ENCODE measurements at regions not wholly inside any gene's neighbourhood (a gene's known extent, or its start where the extent isn't known, plus 50 kb on each side); places are given as distances from the start of the nearest gene placed in this dataset. TPM values are rescaled to one million over a fixed set of nuclear protein-coding genes. Genes with fewer than 3 reads are reported as not detected.

GRCh38 chr18:78928076-78928475, 51.5 kb upstream of the SALL3 start:
- H3K4me3 ChIP-seq (replicated peaks in 1 of 3; ENCODE audit: low read depth in 2 of 3, low read length in 3 of 3) = no peak overlapping the region
- H3K36me3 ChIP-seq (replicated peaks in 1 of 2; ENCODE audit: control insufficient read depth in 1 of 2, insufficient read depth in 2 of 2, low read length in 2 of 2) = no peaks in the 10 kb centered on the region
- peaks cover 0 to 14% (median 9%) of the 10 kb centered on the region in 7 donors for H3K9me3 Mint-ChIP-seq
- no peak overlapping the region for H3K27ac Mint-ChIP-seq
- H3K4me1 ChIP-seq (ENCODE audit: control insufficient read depth in 1 of 2, insufficient read depth in 2 of 2, low read length in 2 of 2) = no peaks in the 10 kb centered on the region
- H3K79me2 ChIP-seq (ENCODE audit: insufficient read depth, low read length) = no peaks in the 10 kb centered on the region
- no peak for DNase-seq
- H3K4me2 ChIP-seq (replicated peaks; ENCODE audit: extremely low read depth, low read length, poor library complexity, severe bottlenecking) = no peak overlapping the region
- intact Hi-C loops (cut with micrococcal nuclease) = no loop called here
- no peaks in the 10 kb centered on the region for H3K36me3 Mint-ChIP-seq
- no peak overlapping the region for H3K27ac ChIP-seq (ENCODE audit: low read depth in 1 of 2, low read length in 2 of 2)
- no peaks in the 10 kb centered on the region for H3K4me1 Mint-ChIP-seq
- TF ChIP-seq, protein P1, sequence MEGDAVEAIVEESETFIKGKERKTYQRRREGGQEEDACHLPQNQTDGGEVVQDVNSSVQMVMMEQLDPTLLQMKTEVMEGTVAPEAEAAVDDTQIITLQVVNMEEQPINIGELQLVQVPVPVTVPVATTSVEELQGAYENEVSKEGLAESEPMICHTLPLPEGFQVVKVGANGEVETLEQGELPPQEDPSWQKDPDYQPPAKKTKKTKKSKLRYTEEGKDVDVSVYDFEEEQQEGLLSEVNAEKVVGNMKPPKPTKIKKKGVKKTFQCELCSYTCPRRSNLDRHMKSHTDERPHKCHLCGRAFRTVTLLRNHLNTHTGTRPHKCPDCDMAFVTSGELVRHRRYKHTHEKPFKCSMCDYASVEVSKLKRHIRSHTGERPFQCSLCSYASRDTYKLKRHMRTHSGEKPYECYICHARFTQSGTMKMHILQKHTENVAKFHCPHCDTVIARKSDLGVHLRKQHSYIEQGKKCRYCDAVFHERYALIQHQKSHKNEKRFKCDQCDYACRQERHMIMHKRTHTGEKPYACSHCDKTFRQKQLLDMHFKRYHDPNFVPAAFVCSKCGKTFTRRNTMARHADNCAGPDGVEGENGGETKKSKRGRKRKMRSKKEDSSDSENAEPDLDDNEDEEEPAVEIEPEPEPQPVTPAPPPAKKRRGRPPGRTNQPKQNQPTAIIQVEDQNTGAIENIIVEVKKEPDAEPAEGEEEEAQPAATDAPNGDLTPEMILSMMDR (IDR thresholded peaks at IDR 0.05) = no peak
- peaks cover 0 to 12% of the 10 kb centered on the region in 2 donors for H3K9me3 ChIP-seq (replicated peaks in 1 of 2; ENCODE audit: control insufficient read depth in 1 of 2, insufficient read depth in 1 of 2, low read length in 2 of 2)
- H3K27me3 ChIP-seq (ENCODE audit: control insufficient read depth in 2 of 2, insufficient read depth in 2 of 2, low read length in 2 of 2) = no peaks in the 10 kb centered on the region
- H3K4me3 Mint-ChIP-seq = no peak overlapping the region
- no peak overlapping the region for H3K9ac ChIP-seq (ENCODE audit: insufficient read depth, low read length, poor library complexity, severe bottlenecking)
- H2AFZ ChIP-seq (ENCODE audit: insufficient read depth, low read depth, low read length, poor library complexity, severe bottlenecking) = no peak overlapping the region
- H4K20me1 ChIP-seq (ENCODE audit: insufficient read depth, low read length) = no peaks in the 10 kb centered on the region
- peaks cover 0 to 4% (median 1%) of the 10 kb centered on the region in 3 donors for H3K27me3 Mint-ChIP-seq (ENCODE audit: low read depth in 3 of 3)
- 95% methylated on average over 14 of the region's 16 CpGs for WGBS (ENCODE audit: insufficient coverage)

GRCh38 chr18:78929516-78929915, 50.1 kb upstream of the SALL3 start:
- H3K27ac Mint-ChIP-seq = no peak overlapping the region
- Histone ChIP-seq H3K9ac (ENCODE audit: insufficient read depth, low read length, poor library complexity, severe bottlenecking) (no peak overlapping the region), H4K20me1 (ENCODE audit: insufficient read depth, low read length) (no peaks in the 10 kb centered on the region), H3K27me3 (ENCODE audit: control insufficient read depth in 2 of 2, insufficient read depth in 2 of 2, low read length in 2 of 2) (no peaks in the 10 kb centered on the region), H2AFZ (ENCODE audit: insufficient read depth, low read depth, low read length, poor library complexity, severe bottlenecking) (no peak overlapping the region), H3K36me3 (replicated peaks in 1 of 2; ENCODE audit: control insufficient read depth in 1 of 2, insufficient read depth in 2 of 2, low read length in 2 of 2) (no peaks in the 10 kb centered on the region), H3K79me2 (ENCODE audit: insufficient read depth, low read length) (no peaks in the 10 kb centered on the region), H3K9me3 (replicated peaks in 1 of 2; ENCODE audit: control insufficient read depth in 1 of 2, insufficient read depth in 1 of 2, low read length in 2 of 2) (peaks cover 0 to 12% of the 10 kb centered on the region in 2 donors), H3K4me2 (replicated peaks; ENCODE audit: extremely low read depth, low read length, poor library complexity, severe bottlenecking) (no peak overlapping the region), H3K4me3 (replicated peaks in 1 of 3; ENCODE audit: low read depth in 2 of 3, low read length in 3 of 3) (no peak overlapping the region), H3K4me1 (ENCODE audit: control insufficient read depth in 1 of 2, insufficient read depth in 2 of 2, low read length in 2 of 2) (no peaks in the 10 kb centered on the region), H3K27ac (ENCODE audit: low read depth in 1 of 2, low read length in 2 of 2) (no peak overlapping the region)
- intact Hi-C loops (cut with micrococcal nuclease) = no loop called here
- no peak for DNase-seq
- peaks cover 0 to 14% (median 9%) of the 10 kb centered on the region in 7 donors for H3K9me3 Mint-ChIP-seq
- no peak overlapping the region for H3K4me3 Mint-ChIP-seq
- TF ChIP-seq, protein P1 (IDR thresholded peaks at IDR 0.05) = no peak
- no peaks in the 10 kb centered on the region for H3K4me1 Mint-ChIP-seq
- H3K27me3 Mint-ChIP-seq (ENCODE audit: low read depth in 3 of 3) = peaks cover 1 to 4% (median 1%) of the 10 kb centered on the region in 3 donors
- WGBS (ENCODE audit: insufficient coverage) = 95% methylated on average over 9 of the region's 15 CpGs
- H3K36me3 Mint-ChIP-seq = no peaks in the 10 kb centered on the region

Small RNA genes lying in the stretch of these regions (small RNA-seq; reads per million reads assigned to genes)
- gene RF00019 (ENCODE audit: insufficient read length, low read depth) = not detected
- gene RF00402 (ENCODE audit: insufficient read length, low read depth) = not detected
- gene RNA5SP461 (ENCODE audit: insufficient read length, low read depth) = not detected
- not detected for gene RNU6-655P (ENCODE audit: insufficient read length, low read depth)
